ENCODE measurements at regions not wholly inside any gene's neighbourhood (a gene's known extent, or its start where the extent isn't known, plus 50 kb on each side); places are given as distances from the start of the nearest gene placed in this dataset.

DNA sequence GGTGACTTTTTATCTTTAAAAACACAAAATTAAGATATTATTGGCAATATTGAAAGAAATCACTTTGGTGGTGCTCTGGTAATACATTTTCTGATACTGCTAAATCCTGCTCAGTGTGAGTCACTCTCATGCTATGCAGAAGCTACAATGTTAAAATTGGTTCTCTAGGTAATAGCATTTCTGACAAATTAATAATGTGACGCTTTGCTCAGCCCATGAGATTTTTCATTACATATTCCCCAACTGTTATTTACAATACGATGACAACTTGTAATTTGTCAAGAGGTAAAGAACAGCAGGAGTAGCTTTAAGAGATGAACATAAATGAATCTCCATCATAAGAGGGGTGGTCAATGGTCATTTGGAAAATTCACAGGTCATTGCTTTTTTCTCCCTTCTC lies 573.6 kb downstream of the TMEM182 start:
- no peak overlapping the region for H3K4me3 ChIP-seq (ENCODE audit: low read depth, low read length)
- no peak for DNase-seq (ENCODE audit: low read depth)
- TF ChIP-seq, protein P1, sequence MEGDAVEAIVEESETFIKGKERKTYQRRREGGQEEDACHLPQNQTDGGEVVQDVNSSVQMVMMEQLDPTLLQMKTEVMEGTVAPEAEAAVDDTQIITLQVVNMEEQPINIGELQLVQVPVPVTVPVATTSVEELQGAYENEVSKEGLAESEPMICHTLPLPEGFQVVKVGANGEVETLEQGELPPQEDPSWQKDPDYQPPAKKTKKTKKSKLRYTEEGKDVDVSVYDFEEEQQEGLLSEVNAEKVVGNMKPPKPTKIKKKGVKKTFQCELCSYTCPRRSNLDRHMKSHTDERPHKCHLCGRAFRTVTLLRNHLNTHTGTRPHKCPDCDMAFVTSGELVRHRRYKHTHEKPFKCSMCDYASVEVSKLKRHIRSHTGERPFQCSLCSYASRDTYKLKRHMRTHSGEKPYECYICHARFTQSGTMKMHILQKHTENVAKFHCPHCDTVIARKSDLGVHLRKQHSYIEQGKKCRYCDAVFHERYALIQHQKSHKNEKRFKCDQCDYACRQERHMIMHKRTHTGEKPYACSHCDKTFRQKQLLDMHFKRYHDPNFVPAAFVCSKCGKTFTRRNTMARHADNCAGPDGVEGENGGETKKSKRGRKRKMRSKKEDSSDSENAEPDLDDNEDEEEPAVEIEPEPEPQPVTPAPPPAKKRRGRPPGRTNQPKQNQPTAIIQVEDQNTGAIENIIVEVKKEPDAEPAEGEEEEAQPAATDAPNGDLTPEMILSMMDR (IDR thresholded peaks at IDR 0.05; ENCODE audit: insufficient read depth, low read length), result no peak

DNA sequence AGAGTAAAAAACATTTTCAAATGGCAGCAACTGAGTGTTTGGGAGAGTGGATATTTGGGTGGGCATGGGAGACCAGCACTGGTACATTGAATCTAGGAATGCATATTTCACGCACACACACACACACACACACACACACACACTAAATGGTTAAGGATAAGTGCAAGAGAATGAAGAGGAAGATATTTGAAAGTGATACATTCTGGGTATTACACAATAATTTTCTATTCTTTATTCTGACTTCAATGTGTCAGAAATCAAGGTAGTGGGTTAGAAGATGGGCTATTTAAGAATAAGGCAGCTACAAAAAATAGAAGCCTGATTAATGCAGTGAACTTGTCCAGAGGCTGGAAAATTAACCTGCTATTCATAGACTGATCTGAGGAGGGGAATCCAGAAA lies 577.0 kb downstream of the TMEM182 start:
- no peak for DNase-seq (ENCODE audit: low read depth)
- no peak overlapping the region for H3K4me3 ChIP-seq (ENCODE audit: low read depth, low read length)
- TF ChIP-seq, protein P1 (IDR thresholded peaks at IDR 0.05; ENCODE audit: insufficient read depth, low read length), result no peak

DNA sequence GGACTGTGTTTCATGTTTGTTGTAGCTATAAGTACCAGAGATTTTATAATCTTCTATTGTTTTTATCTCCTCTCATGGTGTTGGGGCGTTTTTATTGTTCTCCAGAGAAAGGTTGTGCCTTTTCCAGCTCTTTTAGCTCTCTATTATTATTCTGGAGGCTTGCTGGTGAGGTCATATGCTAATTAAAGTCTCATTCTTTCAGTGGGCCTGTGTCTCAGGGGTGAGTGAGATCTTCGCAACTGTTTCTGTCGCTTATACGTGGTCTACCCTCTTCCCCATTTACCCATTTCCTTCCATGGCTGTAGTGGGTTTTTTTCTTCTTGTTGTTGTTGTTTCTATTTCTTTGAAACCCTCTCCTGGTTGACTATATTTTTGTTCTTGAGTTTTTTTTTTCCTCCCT lies 584.9 kb downstream of the TMEM182 start:
- TF ChIP-seq, protein P1 (IDR thresholded peaks at IDR 0.05; ENCODE audit: insufficient read depth, low read length), result no peak
- no peak for DNase-seq (ENCODE audit: low read depth)
- H3K4me3 ChIP-seq (ENCODE audit: low read depth, low read length), result no peak overlapping the region

DNA sequence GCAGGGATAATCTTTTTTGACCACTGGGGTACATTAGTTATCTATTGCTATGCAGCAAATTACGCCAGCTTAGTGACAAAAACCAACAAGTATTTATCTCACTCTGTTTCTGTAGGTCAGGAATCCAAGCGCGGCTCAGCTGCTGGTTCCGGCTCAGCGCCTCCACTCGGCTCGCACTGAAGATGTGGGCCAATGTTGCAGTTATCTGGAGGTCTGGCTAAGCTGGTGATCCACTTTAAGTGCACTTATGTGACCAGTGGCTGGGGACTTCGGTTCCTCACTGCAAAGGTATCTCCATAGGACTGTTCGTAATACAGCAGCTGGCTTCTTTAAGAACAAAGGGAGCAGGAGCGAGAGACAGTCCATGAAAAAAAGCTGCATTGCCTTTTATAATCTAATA lies 591.9 kb downstream of the TMEM182 start:
- TF ChIP-seq, protein P1 (IDR thresholded peaks at IDR 0.05; ENCODE audit: insufficient read depth, low read length), result no peak
- H3K4me3 ChIP-seq (ENCODE audit: low read depth, low read length), result no peak overlapping the region
- no peak for DNase-seq (ENCODE audit: low read depth)

DNA sequence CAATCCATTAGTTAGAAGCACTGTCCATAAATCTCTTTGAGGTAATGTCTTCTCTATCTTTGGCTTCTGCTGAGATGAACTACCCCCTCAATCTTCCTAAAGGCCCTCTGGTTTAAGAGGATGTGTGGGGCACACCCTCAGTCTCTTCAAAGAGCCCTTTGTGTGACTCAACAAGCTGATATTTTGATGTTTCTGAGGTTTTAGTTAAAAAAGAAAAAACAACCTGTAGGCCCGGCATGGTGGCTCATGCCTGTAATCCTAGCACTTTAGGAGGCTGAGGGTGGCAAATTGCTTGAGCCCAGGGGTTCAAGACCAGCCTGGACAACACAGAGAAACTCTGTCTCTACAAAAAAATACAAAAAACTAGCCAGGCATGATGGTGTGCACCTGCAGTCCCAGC lies 593.5 kb downstream of the TMEM182 start:
- no peak for DNase-seq (ENCODE audit: low read depth)
- no peak overlapping the region for H3K4me3 ChIP-seq (ENCODE audit: low read depth, low read length)
- TF ChIP-seq, protein P1 (IDR thresholded peaks at IDR 0.05; ENCODE audit: insufficient read depth, low read length), result no peak

DNA sequence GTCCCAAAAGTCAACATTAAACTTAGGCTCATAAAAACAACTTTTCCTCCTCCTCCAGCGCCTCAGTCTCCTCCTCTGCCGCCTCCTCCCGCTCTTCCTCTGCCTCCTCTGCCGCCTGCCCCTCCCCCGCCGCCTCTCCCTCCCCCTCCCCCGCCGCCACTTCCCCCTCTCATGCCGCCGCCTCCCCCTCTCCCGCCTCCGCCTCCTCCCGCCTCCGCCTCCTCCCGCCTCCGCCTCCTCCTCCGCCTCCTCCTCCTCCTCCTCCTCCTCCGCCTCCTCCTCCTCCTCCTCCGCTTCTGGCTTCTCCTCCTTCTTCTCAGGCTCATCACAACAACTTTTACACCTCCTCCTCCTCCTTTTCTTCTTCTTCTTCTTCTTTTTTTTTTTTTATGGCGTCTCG lies 599.9 kb downstream of the TMEM182 start:
- H3K4me3 ChIP-seq (ENCODE audit: low read depth, low read length), result no peak overlapping the region
- no peak for DNase-seq (ENCODE audit: low read depth)
- TF ChIP-seq, protein P1 (IDR thresholded peaks at IDR 0.05; ENCODE audit: insufficient read depth, low read length), result no peak

DNA sequence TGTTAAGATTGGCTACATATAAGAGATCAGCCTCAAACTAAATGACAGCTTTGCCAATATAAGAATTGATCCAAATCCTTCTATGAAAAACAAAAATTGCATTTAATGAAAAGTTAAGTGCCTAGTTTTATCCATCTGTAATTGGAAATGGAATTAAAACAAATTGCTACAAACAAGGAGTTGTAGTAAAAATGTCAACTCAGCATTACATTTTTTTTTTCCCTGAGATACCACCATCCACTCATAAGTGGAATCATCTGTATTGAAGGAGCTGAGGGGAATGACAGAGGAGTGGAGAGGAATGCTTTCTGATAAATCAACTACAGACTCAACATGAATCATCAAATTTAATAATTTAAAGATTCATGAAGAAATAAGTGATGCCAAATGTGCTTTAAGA lies 601.8 kb downstream of the TMEM182 start:
- TF ChIP-seq, protein P1 (IDR thresholded peaks at IDR 0.05; ENCODE audit: insufficient read depth, low read length), result no peak
- no peak for DNase-seq (ENCODE audit: low read depth)
- no peak overlapping the region for H3K4me3 ChIP-seq (ENCODE audit: low read depth, low read length)

All from fibroblast of the aortic adventitia (primary cell).